Stimulated activated effector memory CD8-positive, alpha-beta T cell treated with anti-CD3 and anti-CD28 coated beads, Interleukin-12 subunit alpha, Interleukin-12 subunit beta, amount 100 ng/mL, for 72 hours (primary cell): ENCODE measurements at regions not wholly inside any gene's neighbourhood (a gene's known extent, or its start where the extent isn't known, plus 50 kb on each side); places are given as distances from the start of the nearest gene placed in this dataset.
"Not testable (repeated sequence)": the region's sequence is repeated elsewhere in the genome, so short reads cannot be mapped to it uniquely, and the experiment has no call there.

Experiments used
- ATAC-seq: fragments of 150-1000 bp; cut with Tn5 transposase; 2 replicates; pipeline ENCODE4 v1.10.0; 2021
- DNase-seq, 2 donors: peaks; one replicate each; pipeline ENCODE4 v3.0.0; 2021 to 2022; ENCODE audit warnings: low spot score in 2 of 2
- H3K27ac Mint-ChIP-seq: one replicate; pipeline ENCODE4 v1.8.0; 2022; ENCODE audit warnings: mild to moderate bottlenecking, mixed read lengths
- H3K36me3 Mint-ChIP-seq: one replicate; pipeline ENCODE4 v1.8.0; 2022; ENCODE audit warnings: mild to moderate bottlenecking, mixed read lengths
- H3K4me1 Mint-ChIP-seq: one replicate; pipeline ENCODE4 v1.8.0; 2022; ENCODE audit warnings: mixed read lengths
- H3K4me3 Mint-ChIP-seq: one replicate; pipeline ENCODE4 v1.8.0; 2022; ENCODE audit warnings: mild to moderate bottlenecking, mixed read lengths
- H3K9me3 Mint-ChIP-seq: one replicate; pipeline ENCODE4 v1.8.0; 2022; ENCODE audit warnings: mixed read lengths

DNA sequence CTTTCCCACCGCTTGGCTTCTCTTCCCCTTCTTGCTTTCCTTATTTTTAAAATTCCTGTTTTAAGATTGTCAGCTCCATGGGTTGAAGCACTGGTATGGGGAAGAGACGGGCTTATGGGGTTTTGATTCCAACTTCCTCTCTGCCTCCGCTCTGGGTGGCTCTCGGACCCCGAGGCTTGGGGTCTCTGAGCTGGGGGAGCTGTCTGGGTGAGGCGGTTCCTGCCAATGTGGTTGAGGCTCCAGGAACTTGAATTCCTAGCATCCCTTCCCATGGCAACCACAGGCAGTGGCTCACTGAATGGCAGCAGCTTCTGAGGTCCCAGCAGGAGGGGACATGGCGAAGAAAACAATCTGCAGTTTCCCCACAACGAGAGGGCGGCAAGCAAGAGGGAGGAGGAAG, 83.1 kb upstream of the C1orf174 start:
- no peak overlapping the region for H3K4me3 Mint-ChIP-seq
- DNase-seq (no peak), ATAC-seq (no peak)
- H3K4me1 Mint-ChIP-seq: no peaks in the 10 kb centered on the region
- H3K36me3 Mint-ChIP-seq: no peaks in the 10 kb centered on the region
- H3K27ac Mint-ChIP-seq: no peak overlapping the region
- no peaks in the 10 kb centered on the region for H3K9me3 Mint-ChIP-seq

DNA sequence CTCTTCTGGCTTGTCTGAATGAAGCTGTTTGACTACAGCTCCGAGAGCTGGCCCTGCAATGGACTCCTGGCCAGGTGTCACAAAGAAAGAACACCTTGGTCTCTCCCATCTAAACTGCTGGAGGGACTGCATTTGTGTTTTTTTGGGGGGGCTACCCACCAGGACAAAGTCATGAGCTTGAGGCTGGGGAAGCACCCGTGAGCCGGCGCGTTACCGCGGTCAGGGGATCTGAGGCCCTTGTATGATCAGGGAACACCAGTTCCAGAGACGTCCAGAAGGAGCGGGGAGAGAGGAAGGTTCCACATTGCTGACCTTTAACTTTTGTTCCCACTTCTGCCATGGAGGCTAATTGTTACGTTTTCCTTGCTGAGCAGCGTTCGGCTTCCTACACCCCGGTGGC, 84.5 kb upstream of the C1orf174 start:
- DNase-seq (no peak), ATAC-seq (no peak)
- Mint-ChIP-seq H3K27ac (no peak overlapping the region), H3K4me1 (no peaks in the 10 kb centered on the region), H3K9me3 (no peaks in the 10 kb centered on the region), H3K4me3 (no peak overlapping the region), H3K36me3 (no peaks in the 10 kb centered on the region)

GRCh38 chr1:3986686-3987218, 86.7 kb upstream of the C1orf174 start:
- Mint-ChIP-seq H3K4me1 (no peaks in the 10 kb centered on the region), H3K27ac (no peak overlapping the region), H3K36me3 (peaks cover 2% of the 10 kb centered on the region), H3K4me3 (no peak overlapping the region), H3K9me3 (no peaks in the 10 kb centered on the region)
- ATAC-seq (no peak), DNase-seq (no peak)

- Mint-ChIP-seq H3K4me1 (no peaks in the 10 kb centered on the region), H3K9me3 (peaks cover 3% of the 10 kb centered on the region), H3K4me3 (no peak overlapping the region), H3K27ac (no peak overlapping the region), H3K36me3 (peaks cover 12% of the 10 kb centered on the region)
- DNase-seq (no peak), ATAC-seq (peak; percentile 33)
These were observed 87.7 kb upstream of the C1orf174 start for GRCh38 chr1:3987669-3988235.

- H3K4me1 Mint-ChIP-seq: no peaks in the 10 kb centered on the region
- H3K9me3 Mint-ChIP-seq: peaks cover 3% of the 10 kb centered on the region
- no peak overlapping the region for H3K4me3 Mint-ChIP-seq
- ATAC-seq (no peak), DNase-seq (no peak)
- H3K36me3 Mint-ChIP-seq: peaks cover 12% of the 10 kb centered on the region
- H3K27ac Mint-ChIP-seq: no peak overlapping the region
These were observed 88.4 kb upstream of the C1orf174 start for GRCh38 chr1:3988431-3988830.

GRCh38 chr1:3989465-3989864, 89.4 kb upstream of the C1orf174 start:
- ATAC-seq: no peak
- Mint-ChIP-seq H3K36me3 (peaks cover 12% of the 10 kb centered on the region), H3K9me3 (peaks cover 3% of the 10 kb centered on the region), H3K4me1 (no peaks in the 10 kb centered on the region), H3K27ac (no peak overlapping the region), H3K4me3 (no peak overlapping the region)
- DNase-seq: no peak

- Mint-ChIP-seq H3K36me3 (peaks cover 12% of the 10 kb centered on the region), H3K4me3 (no peak overlapping the region), H3K4me1 (no peaks in the 10 kb centered on the region), H3K27ac (peak overlapping the region; percentile 87), H3K9me3 (peaks cover 3% of the 10 kb centered on the region)
- ATAC-seq: peak; percentile 16
- peak in 1 of 2 donors; percentile 60 for DNase-seq
These were observed 92.1 kb upstream of the C1orf174 start for GRCh38 chr1:3992103-3992556.

- no peaks in the 10 kb centered on the region for H3K4me1 Mint-ChIP-seq
- ATAC-seq: no peak
- peaks cover 12% of the 10 kb centered on the region for H3K36me3 Mint-ChIP-seq
- peak overlapping the region; percentile 87 for H3K27ac Mint-ChIP-seq
- no peak overlapping the region for H3K4me3 Mint-ChIP-seq
- peaks cover 3% of the 10 kb centered on the region for H3K9me3 Mint-ChIP-seq
- DNase-seq: no peak
These were observed 92.7 kb upstream of the C1orf174 start for GRCh38 chr1:3992746-3993145.

DNA sequence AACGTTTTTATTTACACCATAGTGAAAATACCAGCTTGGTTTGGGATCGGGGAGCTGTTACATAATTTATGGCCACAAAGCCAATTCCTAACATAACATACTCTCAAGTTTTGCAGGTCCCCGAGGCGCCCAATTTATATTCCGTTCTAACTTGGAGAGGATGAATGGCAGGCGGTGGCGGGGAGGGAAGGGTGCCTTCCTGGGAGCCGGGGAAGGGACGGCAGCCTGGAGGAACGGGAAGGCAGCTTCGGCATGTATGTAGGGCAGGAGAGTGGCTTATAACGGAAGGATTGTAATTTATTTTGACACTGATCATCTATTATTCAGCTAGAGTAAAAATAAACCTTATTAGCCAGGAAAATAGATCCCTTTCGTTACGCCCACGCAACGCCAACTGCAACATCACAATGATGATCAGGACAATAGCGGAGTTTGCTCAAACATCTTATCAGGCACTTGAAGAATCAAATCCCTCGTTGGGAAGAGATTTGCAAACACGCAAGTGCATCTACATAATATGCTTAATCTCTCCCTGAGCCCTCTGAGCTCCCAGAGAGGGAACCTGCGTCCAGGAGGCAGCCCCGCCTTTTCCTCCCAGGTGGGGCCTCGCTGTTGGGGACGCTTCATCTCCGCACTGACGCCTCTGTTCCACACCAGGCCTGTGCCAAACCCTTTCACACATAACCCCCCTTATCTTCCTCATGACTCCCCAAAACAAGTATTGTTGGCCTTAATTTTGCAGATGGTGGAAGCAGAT, 93.7 kb upstream of the C1orf174 start:
- ATAC-seq (no peak), DNase-seq (no peak)
- Mint-ChIP-seq H3K9me3 (peaks cover 3% of the 10 kb centered on the region), H3K4me3 (no peak overlapping the region), H3K27ac (no peak overlapping the region), H3K36me3 (peaks cover 12% of the 10 kb centered on the region), H3K4me1 (no peaks in the 10 kb centered on the region)

GRCh38 chr1:3995141-3995780, 95.2 kb upstream of the C1orf174 start:
- no peak overlapping the region for H3K27ac Mint-ChIP-seq
- peaks cover 3% of the 10 kb centered on the region for H3K9me3 Mint-ChIP-seq
- no peak for DNase-seq
- peaks cover 12% of the 10 kb centered on the region for H3K36me3 Mint-ChIP-seq
- no peak for ATAC-seq
- no peak overlapping the region for H3K4me3 Mint-ChIP-seq
- H3K4me1 Mint-ChIP-seq: no peaks in the 10 kb centered on the region

GRCh38 chr1:3996846-3997705, 97.0 kb upstream of the C1orf174 start:
- no peak overlapping the region for H3K27ac Mint-ChIP-seq
- DNase-seq (no peak), ATAC-seq (no peak)
- H3K4me1 Mint-ChIP-seq: no peaks in the 10 kb centered on the region
- H3K9me3 Mint-ChIP-seq: peaks cover 2% of the 10 kb centered on the region
- H3K4me3 Mint-ChIP-seq: no peak overlapping the region
- H3K36me3 Mint-ChIP-seq: peaks cover 7% of the 10 kb centered on the region

- H3K4me3 Mint-ChIP-seq: no peak overlapping the region
- no peaks in the 10 kb centered on the region for H3K9me3 Mint-ChIP-seq
- DNase-seq (no peak), ATAC-seq (no peak)
- no peak overlapping the region for H3K27ac Mint-ChIP-seq
- no peaks in the 10 kb centered on the region for H3K4me1 Mint-ChIP-seq
- H3K36me3 Mint-ChIP-seq: no peaks in the 10 kb centered on the region
These were observed 98.0 kb upstream of the C1orf174 start for GRCh38 chr1:3998086-3998485.

GRCh38 chr1:3999514-3999913, 99.4 kb upstream of the C1orf174 start:
- H3K9me3 Mint-ChIP-seq, DNase-seq, H3K4me3 Mint-ChIP-seq, H3K27ac Mint-ChIP-seq, ATAC-seq, H3K36me3 Mint-ChIP-seq, H3K4me1 Mint-ChIP-seq: not testable (repeated sequence)

- no peaks in the 10 kb centered on the region for H3K4me1 Mint-ChIP-seq
- no peaks in the 10 kb centered on the region for H3K36me3 Mint-ChIP-seq
- no peak for DNase-seq
- no peaks in the 10 kb centered on the region for H3K9me3 Mint-ChIP-seq
- no peak overlapping the region for H3K4me3 Mint-ChIP-seq
- ATAC-seq: no peak
- H3K27ac Mint-ChIP-seq: no peak overlapping the region
These were observed 100.1 kb upstream of the C1orf174 start for GRCh38 chr1:3999941-4000735.
